HG03095 (cell line): ENCODE measurements at regions not wholly inside any gene's neighbourhood (a gene's known extent, or its start where the extent isn't known, plus 50 kb on each side); places are given as distances from the start of the nearest gene placed in this dataset.

Experiments
- ATAC-seq: cut with Tn5 transposase; IDR thresholded peaks from one replicate; pipeline ENCODE4 v1.9.1; 2021; ENCODE audit warnings: moderate library complexity; ENCODE audit not compliant: unreplicated experiment

DNA sequence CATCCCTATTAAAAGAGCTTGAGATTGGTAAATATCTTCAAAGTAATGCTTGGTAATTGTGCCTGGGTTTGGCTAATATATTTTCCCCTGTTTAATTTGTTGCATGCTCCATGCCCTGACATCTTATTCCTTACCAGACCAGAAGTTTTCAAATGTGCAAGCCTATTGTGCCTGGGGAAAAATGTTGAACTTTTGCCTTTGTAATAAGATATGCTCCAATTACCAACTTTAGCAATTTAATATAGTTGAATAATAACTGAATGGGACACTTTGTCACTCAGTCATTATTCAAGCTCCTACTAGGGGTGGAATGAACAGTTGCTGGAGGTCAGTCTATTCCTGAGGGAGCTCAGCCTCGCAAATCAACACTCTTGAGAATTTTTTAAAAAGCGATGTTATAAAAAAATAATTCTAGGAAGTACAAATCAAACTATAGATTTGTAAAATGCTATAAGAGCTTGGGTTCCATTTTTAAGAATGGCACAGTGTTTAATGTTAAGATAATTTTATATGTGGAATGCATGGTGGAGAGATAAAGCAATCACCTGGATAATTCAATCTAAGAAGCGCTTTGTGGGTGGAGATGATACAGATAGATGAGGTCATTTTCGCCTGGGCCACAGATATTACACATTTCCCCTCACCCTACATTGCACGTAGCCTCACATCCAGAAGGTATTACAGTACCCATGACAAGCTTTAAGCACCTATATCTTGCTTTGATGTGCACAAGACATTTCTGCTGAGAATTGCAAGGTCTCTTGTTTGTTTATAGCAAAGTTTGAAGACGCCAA, 231.8 kb downstream of the PIK3R1 start:
- no peak for ATAC-seq

DNA sequence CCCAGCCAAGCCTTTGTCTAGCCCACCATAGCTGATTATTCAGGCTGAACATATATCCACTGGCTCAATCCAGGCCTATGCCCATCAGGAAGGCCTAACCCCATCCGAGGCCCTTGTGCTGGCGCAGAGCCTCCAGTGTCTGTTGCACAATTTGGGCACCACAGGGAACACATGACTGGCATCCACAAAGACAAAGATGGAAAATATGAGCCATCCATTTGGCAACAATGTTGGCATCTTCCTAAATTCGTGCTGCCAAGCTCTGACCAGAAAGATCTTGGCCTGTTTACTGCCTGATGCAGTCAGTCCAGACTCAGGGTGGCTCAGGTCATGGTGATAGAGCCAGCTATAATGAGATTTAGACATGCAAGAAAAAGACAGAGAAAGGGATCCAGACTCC, 233.8 kb downstream of the PIK3R1 start:
- no peak for ATAC-seq

DNA sequence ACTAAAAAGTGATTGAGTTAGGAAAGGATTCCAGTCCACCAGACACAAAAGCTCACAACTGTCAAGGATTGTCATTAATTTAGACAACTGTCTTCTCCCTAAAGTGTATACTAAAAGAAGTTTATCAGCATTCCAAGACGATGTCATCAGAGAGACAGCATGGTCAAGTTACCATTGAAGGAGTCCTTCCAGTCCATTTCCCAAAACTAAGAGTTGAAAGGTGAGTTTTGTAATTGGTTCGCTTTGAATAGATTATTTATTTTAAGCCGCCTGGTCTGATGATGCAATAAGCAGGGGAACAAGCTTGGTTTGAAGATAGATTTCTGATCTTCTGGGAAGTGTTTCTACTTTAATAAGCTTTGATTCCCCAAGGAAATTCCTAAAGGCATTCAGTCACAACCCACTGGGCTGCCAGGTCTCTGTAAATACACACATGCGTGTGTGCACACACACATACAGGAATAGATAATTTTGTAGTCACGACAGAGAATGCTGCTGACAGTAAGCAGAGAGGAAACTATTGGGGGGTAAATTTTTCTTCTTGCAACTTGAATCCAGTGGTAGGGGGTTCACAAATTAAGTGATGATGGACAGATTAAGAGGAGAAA, 234.8 kb downstream of the PIK3R1 start:
- no peak for ATAC-seq

DNA sequence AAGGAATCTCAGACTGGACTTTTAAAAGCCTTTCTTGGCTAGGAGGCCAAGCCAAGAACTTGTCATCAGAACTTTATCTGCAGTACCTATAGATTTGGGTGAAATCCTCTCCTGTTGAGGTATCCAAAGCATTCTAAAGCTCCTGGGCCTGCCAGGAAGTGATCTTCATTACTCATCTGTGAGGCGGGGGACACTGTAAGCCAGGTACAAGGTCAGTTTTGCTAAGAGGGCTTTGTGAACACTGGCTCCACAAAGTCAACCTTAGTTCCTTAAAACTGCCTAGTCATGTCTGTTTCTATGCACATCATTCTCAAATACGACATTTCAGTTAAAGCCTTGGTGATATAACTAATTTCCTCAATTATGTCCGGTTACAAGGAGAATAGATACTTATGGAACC, 236.7 kb downstream of the PIK3R1 start:
- no peak for ATAC-seq

DNA sequence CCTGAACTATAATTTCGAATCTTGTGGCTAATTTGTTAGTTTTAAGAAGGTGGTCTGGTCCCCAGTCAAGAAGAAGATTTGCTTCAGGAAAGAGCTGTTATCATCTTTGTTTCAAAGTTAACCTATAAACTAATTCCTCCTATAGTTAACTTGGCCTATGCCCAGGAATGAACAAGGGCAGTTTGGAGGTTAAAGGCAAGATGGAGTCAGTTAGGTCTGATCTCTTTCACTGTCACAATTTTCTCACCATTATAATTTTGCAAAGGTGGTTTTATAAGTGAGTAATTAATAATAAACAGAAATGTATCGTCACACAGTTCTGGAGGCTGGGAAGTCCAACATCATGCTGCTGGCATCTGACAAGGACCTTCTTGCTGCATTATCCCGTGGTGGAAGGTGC, 238.6 kb downstream of the PIK3R1 start:
- no peak for ATAC-seq

DNA sequence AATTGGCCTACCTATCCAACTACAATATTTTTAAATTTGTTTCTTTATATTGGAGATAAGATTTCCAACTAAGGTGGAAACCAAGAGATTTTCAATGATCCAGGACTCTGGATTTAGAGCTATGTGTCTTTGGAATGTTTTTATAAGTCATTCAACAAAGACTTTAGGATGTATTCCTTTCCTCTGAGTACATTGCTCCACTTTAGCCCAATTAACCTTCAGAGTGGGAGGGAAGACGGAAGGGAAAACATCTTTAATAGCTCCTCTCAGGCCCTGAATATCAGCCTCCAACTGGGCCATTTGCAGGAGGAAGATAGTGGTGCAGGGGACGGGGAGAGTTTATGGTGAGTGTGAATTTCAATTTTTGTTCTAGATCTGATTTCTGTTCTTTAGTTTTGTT, 239.2 kb downstream of the PIK3R1 start:
- no peak for ATAC-seq

DNA sequence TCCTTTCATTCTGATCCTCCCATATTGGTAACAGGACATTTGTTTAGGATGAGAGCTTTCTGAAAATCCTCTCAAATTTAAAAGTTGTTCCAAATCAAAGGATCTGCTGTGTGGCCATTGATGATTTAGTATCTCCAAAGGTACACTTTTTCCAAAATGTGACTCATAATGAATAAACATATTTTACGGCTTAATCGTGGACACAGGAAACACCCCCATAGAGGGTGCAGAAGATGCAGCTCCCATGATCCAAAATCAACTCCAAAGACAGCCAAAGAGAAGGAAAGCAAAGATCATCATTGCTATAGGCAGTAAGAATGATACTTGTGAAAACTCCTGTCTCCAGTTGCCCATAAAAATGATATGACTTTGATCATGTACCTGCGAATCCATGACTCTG, 239.7 kb downstream of the PIK3R1 start:
- ATAC-seq, result no peak

DNA sequence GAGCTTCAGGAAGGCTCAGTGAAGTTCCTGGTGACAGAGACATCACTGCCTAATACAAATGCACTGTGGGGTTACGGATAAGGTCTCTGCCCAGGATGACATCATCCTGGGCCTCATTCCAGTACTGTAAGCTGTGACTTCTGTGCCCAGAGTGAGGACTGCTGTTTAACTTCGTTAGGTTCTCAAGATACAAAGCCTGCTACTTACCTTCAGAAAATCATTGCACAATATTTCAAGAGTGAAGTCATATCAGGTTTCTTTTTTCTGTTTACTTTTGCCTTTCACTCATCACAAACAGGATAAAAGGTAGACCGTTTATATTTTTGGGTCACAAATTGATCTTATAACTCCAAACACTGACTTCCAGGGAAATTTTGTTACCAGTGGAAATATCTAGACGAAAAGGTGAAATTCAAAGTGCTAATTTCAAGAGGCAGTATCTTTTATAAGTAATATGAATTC, 241.2 kb downstream of the PIK3R1 start:
- no peak for ATAC-seq

DNA sequence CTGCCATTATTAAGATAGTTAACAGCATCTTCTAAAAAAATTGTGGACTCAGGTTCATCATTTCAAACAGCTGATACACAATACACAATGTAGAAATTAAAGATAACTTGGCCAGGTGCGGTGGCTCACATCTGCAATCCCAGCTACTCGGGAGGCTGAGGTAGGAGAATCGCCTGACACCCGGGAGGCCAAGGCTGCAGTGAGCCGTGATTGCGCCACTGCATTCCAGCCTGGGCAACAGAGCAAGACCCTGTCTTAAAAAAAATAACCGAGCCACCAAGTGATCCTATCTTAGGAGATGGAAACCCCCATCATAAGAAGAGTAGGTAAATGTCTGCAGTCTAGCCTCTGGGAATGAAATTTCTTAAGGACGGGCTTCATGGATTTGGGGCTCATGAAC, 241.7 kb downstream of the PIK3R1 start:
- ATAC-seq, result no peak

DNA sequence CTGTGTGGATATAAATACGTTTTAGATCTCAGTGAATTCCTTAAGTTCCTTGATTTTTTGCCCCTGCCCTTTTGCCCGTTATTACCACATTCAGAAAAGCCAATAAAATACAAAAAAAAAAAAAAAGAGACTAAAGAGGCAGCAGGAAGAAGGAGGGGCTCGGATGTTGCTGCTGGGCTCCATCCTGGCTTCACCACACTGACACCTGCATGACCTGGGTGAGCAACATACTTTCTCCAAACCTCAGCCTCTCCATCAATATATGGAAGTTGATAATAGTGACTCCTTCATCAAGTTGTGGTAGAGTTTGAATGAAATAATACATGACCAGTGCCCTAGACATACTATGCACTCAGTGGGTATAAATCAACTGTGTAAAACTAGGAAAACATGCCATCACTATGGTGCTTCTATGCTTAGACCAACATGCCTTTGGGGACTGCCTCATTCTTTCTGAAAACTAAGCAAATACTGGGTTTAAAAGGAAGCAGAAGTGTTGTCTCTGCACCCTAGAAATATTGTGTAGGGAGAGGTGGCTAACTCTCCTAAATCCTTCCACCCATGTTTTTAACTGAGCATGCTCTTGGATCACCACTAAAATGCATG, 243.0 kb downstream of the PIK3R1 start:
- no peak for ATAC-seq

DNA sequence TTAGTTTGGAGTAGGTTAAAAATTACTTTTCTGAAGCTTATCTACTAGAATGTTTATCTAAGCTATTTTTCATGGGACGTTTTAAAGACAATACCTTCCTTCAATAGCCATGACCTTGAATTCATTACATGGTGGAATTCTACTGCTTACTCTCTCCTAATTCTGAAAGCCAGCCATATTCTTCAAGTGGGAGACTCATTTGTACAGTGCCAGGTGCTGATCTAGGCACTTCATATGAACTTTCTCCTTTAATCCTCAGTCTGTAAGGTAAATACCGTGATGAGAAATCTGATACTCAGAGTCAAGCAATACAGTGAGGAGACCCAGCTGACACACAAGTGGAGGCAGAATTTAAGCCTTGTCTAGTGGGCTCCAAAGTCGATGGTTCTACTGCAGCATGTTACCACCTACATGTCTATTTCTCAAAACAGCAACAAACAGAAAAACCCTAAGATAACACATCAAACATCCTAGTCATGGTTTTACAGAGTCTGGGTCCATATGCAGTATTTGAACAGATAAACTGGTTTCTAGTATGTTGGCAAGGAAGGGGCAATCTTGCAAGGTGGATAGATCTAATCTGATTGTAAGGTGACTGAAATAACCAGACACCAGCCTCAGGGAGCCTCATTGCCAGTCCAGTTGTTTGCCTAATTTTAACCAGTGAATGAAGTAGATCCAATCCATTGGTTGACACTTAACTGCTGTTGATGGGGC, 243.7 kb downstream of the PIK3R1 start:
- ATAC-seq, result no peak

DNA sequence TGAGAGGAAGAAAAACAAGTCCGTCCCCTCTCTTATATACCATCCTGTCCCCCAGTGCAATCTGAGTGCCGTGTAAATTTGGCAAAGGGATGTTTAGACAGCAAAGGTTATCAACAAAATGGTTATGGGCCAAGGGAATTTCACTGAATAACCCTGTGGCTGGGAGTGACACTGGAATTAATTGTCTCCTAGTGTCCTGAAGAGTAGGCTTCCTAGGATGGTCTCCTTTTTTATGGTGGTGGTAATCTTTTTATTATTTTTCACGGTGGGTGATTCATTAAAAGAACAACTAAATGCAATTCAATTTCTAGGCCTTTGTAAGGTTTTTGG, 244.2 kb downstream of the PIK3R1 start:
- ATAC-seq, result no peak

DNA sequence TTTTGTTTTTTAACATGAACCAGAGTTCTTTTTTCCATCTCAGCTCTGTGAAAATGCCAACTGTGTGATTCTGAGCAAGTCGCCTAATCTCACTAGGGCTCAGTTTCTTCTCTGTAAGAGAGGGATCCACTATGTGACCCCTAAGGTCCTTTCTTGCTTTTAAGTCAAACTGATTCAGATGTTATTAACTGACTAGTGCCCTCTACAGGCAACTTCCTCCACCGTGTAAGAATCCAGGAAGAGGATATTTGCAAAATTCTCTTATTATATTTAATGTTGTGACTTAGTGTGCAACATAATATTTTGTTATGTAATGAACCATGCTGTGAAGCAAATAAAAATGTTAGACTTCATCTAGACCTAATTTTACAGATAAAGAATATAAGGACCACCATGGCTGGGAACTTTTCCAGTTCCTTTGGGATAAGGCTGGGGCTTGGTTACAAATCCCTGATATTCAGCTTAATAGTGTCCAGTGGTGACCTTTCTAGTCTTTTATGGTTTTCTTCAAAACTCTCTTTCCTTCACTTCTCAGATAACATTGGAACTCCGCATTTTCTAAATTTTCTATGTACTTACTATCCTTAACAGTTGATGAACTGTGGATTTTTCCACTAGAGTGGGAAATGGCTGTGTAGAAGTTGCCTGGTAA, 244.7 kb downstream of the PIK3R1 start:
- ATAC-seq, result no peak

DNA sequence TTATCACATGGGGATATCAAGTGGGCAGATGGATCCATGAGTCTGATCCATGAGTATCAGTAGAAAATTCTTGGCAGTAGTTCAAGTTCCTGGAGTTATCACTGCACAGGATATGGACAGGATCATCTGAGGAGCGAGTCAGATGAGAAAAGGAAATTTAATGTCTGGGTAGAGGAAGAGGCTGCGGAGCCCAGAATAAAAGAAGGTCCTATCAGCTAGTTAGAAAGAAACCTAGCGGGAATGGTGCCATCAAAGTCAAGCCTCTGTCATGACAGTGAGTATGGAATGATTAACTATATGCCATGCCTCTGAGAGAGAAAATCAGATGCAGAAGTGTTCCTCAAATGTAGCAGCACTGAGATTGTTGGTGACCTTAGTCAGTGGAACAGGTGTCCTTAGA, 248.1 kb downstream of the PIK3R1 start:
- ATAC-seq, result no peak

DNA sequence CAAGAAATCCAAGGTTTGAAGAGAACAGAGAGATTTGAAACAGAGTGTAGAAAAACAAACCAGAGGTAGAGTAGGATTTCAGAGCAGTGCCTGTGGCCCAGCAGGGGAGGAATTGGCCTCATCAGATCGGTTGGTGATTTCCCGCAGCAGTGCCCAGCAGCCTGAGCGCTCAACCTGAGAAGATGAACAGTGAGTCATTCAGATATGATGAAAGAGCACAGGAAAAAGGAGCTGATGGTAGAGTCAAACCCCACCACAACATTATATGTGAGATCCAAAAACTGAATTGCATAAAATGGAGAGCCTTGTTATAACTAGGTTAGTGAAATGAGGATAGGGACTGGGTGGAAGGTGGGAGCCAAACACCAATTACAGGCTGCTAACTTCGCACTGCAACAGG, 248.9 kb downstream of the PIK3R1 start:
- no peak for ATAC-seq

DNA sequence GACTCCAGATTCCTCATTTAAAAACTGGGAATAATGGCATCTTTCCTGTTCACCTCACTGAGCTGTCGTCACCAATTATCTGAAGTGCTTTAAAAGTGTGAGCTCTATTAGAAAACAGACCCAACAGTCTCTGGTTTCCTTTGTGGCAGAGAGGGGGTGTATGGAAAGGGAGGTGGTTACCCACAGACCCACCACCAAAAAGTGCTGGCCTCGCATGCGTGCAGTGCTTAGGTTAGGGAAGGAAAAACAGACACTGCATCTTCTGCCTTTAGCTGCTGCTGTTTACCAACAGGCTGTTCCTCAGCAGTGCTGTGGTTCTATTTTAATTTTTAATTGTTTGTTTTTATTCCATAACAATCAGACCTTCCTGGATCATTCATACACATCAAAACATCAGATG, 249.6 kb downstream of the PIK3R1 start:
- ATAC-seq, result no peak

DNA sequence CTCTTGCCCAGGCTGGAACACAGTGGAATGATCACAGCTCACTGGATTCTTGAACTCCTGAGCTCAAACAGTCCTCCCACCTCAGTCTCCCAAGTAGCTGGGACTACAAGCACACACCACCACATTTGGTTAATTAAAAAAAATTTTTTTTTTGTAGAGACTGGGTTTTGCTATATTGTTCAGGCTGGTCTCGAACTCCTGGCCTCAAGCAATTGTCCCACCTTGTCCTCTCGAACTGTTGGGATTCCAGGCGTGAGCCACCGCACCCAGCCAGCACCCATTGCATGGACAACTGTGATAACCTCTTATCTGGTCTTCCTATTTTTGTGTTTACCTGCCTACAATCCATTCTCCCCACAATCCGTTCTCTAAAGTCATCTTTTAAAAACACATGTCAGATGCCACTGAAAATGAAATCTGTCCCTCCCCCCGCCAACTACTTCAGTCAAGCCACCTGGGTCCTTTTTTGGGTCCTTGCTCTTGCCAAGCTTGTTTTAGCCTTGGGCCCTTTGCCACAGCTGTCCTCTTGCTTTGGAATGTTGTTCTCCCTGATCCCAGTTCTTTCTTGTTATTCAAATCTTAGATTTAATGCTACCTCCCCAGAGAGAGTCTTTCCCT, 250.5 kb downstream of the PIK3R1 start:
- no peak for ATAC-seq

DNA sequence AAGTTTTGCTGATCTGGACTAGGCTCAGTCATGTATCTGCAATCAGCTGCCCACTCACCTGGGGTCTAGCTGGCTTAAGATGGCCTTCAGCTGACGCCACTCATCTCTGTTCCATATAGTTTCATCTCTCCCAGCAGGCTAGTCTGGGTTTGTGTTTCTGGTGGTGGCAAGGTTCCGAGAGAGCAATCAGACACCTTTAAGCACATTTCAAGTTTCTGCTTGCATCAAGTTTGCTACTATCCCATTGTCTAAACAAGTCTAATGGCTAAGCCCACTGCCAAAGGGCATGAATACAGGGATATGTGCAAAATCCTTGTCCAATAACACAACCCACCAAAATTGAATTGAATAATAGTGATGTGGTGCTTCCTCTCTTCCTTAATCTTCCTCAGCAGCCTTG, 251.7 kb downstream of the PIK3R1 start:
- ATAC-seq, result no peak

DNA sequence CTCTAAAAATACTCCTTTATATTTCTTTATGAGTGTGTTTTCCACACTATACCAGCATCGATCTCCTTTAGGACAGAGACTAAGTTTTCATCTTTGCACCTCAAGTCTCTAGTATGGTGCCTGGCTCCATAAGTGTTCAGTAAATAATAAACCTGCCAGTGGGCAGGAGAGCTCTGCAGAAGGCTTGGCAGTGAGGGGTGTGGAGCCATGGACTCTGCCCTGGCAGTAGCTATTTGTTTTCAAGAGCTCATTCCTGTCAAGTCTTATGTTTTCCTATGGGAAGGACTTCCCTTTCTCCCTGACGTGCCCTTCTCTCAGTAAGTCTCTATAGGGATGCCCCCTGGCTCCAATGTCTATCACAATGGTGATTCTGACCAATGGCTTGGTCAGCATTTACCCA, 252.2 kb downstream of the PIK3R1 start:
- ATAC-seq, result no peak

DNA sequence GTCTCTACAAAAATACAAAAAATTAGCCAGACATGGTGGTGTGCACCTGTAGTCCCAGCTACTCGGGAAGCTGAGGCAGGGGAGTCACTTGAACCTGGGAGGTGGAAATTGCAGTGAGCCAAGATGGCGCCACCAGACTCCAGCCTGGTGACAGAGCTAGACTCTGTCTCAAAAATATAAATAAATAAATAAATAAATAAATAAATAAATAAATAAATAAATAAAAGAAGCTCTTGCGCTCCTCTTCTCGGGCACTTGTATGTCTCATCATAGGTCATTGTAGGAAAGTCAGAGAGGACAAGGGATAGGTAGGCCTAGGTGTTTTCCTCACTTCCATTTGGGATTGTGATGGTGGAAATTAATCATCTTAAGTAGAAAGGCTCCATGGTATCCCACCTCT, 252.8 kb downstream of the PIK3R1 start:
- ATAC-seq, result no peak

DNA sequence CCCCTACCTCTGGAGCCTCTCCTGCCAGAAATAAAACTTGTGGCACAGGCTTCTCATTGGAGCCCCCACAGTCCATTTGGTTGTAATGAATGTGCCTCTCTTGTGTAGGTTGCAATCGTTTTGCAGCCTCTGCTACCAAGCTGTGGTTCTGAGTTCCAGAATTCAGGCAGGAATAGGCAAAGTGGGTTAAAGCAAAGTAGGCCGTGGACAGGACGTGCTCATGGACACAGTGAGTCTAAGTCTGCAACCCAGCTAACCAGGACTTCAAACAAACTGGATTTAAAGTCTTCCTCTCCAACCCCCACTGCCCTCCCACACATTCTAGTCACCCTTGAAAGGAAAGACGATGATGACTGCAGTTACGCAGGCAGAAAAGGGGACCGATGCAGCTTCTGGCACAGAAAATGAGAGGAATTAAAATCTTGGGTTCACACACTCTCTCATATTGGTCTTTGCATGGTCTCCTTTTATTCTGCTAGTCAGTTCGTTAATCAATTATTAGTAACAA, 260.0 kb downstream of the PIK3R1 start:
- ATAC-seq, result no peak
